ENCODE measurements at regions not wholly inside any gene's neighbourhood (a gene's known extent, or its start where the extent isn't known, plus 50 kb on each side); places are given as distances from the start of the nearest gene placed in this dataset.

DNA sequence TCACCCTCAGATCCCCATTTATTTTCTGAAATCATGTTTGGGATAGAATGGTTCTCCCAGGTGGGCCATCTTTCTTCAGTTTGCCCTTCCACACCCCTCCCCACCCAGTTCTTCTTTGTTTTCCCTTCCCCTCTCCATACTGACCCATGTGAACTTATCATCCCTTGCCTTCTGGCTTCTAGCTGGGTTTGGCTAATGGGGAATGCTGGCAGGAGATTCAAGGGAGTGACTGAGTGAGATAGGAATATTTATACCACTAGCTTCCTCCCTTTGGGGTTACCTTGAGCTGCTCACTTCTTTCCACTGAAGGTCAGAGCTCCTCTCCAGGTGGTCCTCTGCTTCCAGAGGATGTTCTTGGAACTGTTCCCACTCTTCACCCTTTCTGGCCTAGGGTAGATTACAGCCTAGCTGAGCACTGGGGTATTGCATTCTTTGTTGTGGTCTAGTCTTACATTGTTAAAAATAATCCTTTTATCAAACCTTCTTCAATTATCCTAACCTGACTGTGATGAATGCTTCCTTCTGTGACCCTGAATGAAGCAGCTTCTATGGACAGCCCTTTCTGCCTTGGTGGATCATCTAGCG is 88.3 kb upstream of the ATP2B1 start:
- Histone ChIP-seq H3K36me3 (no peaks in the 10 kb centered on the region), H3K27ac (no peak overlapping the region), H3K27me3 (no peaks in the 10 kb centered on the region), H3K4me3 (no peak overlapping the region), H3K4me1 (no peaks in the 10 kb centered on the region), H3K9me3 (no peaks in the 10 kb centered on the region)
- intact Hi-C loops (cut with DNase I; ENCODE audit: low total_unique reads) (no loop called here), in situ Hi-C loops (cut with MboI; ENCODE audit: low pct_ligation_motif_present in 1 of 4, low pct_unique_long_range_greater_than_20kb in 1 of 4, low sequenced_read_pairs in 3 of 4) (no loop called here)
- TF ChIP-seq POLR2AphosphoS5 (IDR thresholded peaks at IDR 0.05) (no peak), CTCF (IDR thresholded peaks at IDR 0.05) (no peak), POLR2A (IDR thresholded peaks at IDR 0.05) (no peak), EP300 (IDR thresholded peaks at IDR 0.05; ENCODE audit: low read depth) (no peak)
- DNase-seq, result no peak
- WGBS, 2 donors (ENCODE audit: low coverage in 1 of 2), result 100% methylated on average over 1 of the region's 1 CpG; no CpG with 5 or more reads in 1 of the 2 donors

GRCh38 chr12:89793946-89794345 is 85.3 kb upstream of the ATP2B1 start:
- H3K9me3 ChIP-seq, result no peaks in the 10 kb centered on the region
- no peaks in the 10 kb centered on the region for H3K27me3 ChIP-seq
- in situ Hi-C loops (cut with MboI; ENCODE audit: low pct_ligation_motif_present in 1 of 4, low pct_unique_long_range_greater_than_20kb in 1 of 4, low sequenced_read_pairs in 3 of 4), result no loop called here
- no peak for TF ChIP-seq POLR2AphosphoS5 (IDR thresholded peaks at IDR 0.05)
- TF ChIP-seq POLR2A (IDR thresholded peaks at IDR 0.05), result no peak
- no peak for TF ChIP-seq EP300 (IDR thresholded peaks at IDR 0.05; ENCODE audit: low read depth)
- TF ChIP-seq CTCF (IDR thresholded peaks at IDR 0.05), result no peak
- H3K27ac ChIP-seq, result no peak overlapping the region
- no peaks in the 10 kb centered on the region for H3K4me1 ChIP-seq
- H3K4me3 ChIP-seq, result no peak overlapping the region
- DNase-seq, result no peak
- H3K36me3 ChIP-seq, result no peaks in the 10 kb centered on the region
- intact Hi-C loops (cut with DNase I; ENCODE audit: low total_unique reads), result no loop called here

DNA sequence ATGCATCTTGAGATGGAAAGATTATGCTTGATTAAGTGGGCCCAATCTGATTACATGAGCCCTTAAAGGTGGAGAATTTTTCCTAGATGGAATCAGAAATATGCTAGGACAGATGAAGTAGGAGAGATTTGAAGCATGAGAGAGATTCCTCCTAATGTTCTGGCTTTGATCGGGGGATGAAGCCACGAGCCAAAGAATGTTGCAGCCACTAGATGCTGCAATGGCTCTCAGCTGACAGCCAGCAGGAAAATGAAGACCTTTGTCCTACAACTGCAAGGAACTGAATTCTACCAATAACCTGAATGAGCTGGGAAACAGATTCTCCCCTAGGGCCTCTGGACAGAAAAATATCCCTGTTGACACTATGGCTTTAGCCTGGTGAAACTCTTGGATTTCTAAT is 82.6 kb upstream of the ATP2B1 start:
- in situ Hi-C loops (cut with MboI; ENCODE audit: low pct_ligation_motif_present in 1 of 4, low pct_unique_long_range_greater_than_20kb in 1 of 4, low sequenced_read_pairs in 3 of 4), result no loop called here
- no peak overlapping the region for H3K4me3 ChIP-seq
- intact Hi-C loops (cut with DNase I; ENCODE audit: low total_unique reads), result no loop called here
- H3K4me1 ChIP-seq, result no peaks in the 10 kb centered on the region
- H3K27ac ChIP-seq, result no peak overlapping the region
- WGBS, 2 donors (ENCODE audit: low coverage in 1 of 2), result 72 to 79% methylated on average over 2 of the region's 2 CpGs
- no peaks in the 10 kb centered on the region for H3K36me3 ChIP-seq
- peaks cover 0 to 3% of the 10 kb centered on the region in 2 donors for H3K9me3 ChIP-seq
- TF ChIP-seq CTCF (IDR thresholded peaks at IDR 0.05) (no peak), POLR2AphosphoS5 (IDR thresholded peaks at IDR 0.05) (no peak), EP300 (IDR thresholded peaks at IDR 0.05; ENCODE audit: low read depth) (no peak)
- H3K27me3 ChIP-seq, result no peaks in the 10 kb centered on the region
- no peak for DNase-seq

- no peak overlapping the region for H3K4me3 ChIP-seq
- H3K27ac ChIP-seq, result no peak overlapping the region
- peaks cover 0 to 5% of the 10 kb centered on the region in 2 donors for H3K9me3 ChIP-seq
- no peaks in the 10 kb centered on the region for H3K27me3 ChIP-seq
- WGBS, 2 donors (ENCODE audit: low coverage in 1 of 2), result 60 to 75% methylated on average over 1 of the region's 1 CpG
- intact Hi-C loops (cut with DNase I; ENCODE audit: low total_unique reads) (no loop called here), in situ Hi-C loops (cut with MboI; ENCODE audit: low pct_ligation_motif_present in 1 of 4, low pct_unique_long_range_greater_than_20kb in 1 of 4, low sequenced_read_pairs in 3 of 4) (no loop called here)
- no peaks in the 10 kb centered on the region for H3K36me3 ChIP-seq
- TF ChIP-seq POLR2A (IDR thresholded peaks at IDR 0.05) (no peak), POLR2AphosphoS5 (IDR thresholded peaks at IDR 0.05) (no peak), EP300 (IDR thresholded peaks at IDR 0.05; ENCODE audit: low read depth) (no peak), CTCF (IDR thresholded peaks at IDR 0.05) (no peak)
- no peak for DNase-seq
- H3K4me1 ChIP-seq, result no peaks in the 10 kb centered on the region
These were observed 81.2 kb upstream of the ATP2B1 start for GRCh38 chr12:89789862-89790261.

Measured in transverse colon (tissue), 4 donors.